Heart right ventricle (tissue), 16 donors: ENCODE measurements at regions not wholly inside any gene's neighbourhood (a gene's known extent, or its start where the extent isn't known, plus 50 kb on each side); places are given as distances from the start of the nearest gene placed in this dataset.
"Not testable (repeated sequence)": the region's sequence is repeated elsewhere in the genome, so short reads cannot be mapped to it uniquely, and the experiment has no call there.

Experiments
- ATAC-seq, 8 donors: fragments of 200-7000 bp; cut with Tn5 transposase; one replicate each; pipeline ENCODE4 v1.9.1; 2020; ENCODE audit warnings: mild to moderate bottlenecking in 8 of 8, moderate library complexity in 8 of 8, moderate number of reproducible peaks in 1 of 8
- DNase-seq, 2 donors: peaks; one replicate each; pipeline ENCODE4 v3.0.0-alpha.2; 2020
- H3K27ac ChIP-seq, 10 donors: fragments of 200-600 bp; sonication (generic) in 2 of 10; one replicate each; pipeline versions ENCODE4 v1.5.0 to v1.8.0; 2020 to 2022; ENCODE audit warnings: mild to moderate bottlenecking in 3 of 10
- H3K27me3 ChIP-seq, 7 donors: fragments of 200-600 bp; one replicate each; pipeline ENCODE4 v1.8.0; 2021 to 2022; ENCODE audit warnings: mild to moderate bottlenecking in 2 of 7
- H3K36me3 ChIP-seq, 9 donors: fragments of 200-600 bp; sonication (generic) in 1 of 9; one replicate each; pipeline versions ENCODE4 v1.5.0 to v1.8.0; 2020 to 2022; ENCODE audit warnings: mild to moderate bottlenecking in 2 of 9
- H3K4me1 ChIP-seq, 9 donors: fragments of 200-600 bp; sonication (generic) in 1 of 9; one replicate each; pipeline versions ENCODE4 v1.5.0 to v1.8.0; 2020 to 2022; ENCODE audit warnings: mild to moderate bottlenecking in 4 of 9
- H3K4me3 ChIP-seq, 10 donors: fragments of 200-600 bp; sonication (generic) in 2 of 10; one replicate each; pipeline versions ENCODE4 v1.5.0 to v1.8.0; 2020 to 2022; ENCODE audit warnings: mild to moderate bottlenecking in 7 of 10, moderate library complexity in 2 of 10
- H3K9me3 ChIP-seq, 11 donors: fragments of 200-600 bp in 10 of 11; sonication (generic) in 2 of 11; one replicate each; pipeline versions ENCODE4 v1.5.0 to v1.8.0; 2013 to 2022; ENCODE audit warnings: mild to moderate bottlenecking in 2 of 11, control low read depth in 1 of 11, moderate library complexity in 1 of 11
- WGBS, 2 donors: extraction: QIAGEN DNeasy Blood & Tissue Kit; methylation state at CpG; one replicate each; pipeline ENCODE4 v1.1.7; 2013; ENCODE audit warnings: inconsistent platforms in 1 of 2; 5-methylcytosine and 5-hydroxymethylcytosine counted together
- intact Hi-C, 10 donors: fragments of 100-400 bp; cut with DNase I; formaldehyde crosslinking; loops; one replicate each; pipeline versions ENCODE4 v1.11.1 to v1.14.2; 2022
- TF ChIP-seq, protein P1 (sequence below), 9 donors: fragments of 200-600 bp; sonication (generic) in 2 of 9; IDR thresholded peaks; one replicate each; pipeline versions ENCODE4 v1.5.0 to v1.8.0; 2021 to 2022; ENCODE audit warnings: antibody characterized with exemption in 9 of 9, mild to moderate bottlenecking in 5 of 9, moderate library complexity in 1 of 9
- donor health status: Arrhythmogenic right ventricular cardiomyopathy.
- donor health status: ischemic (EF 13 %, LVEDD 7.1; RV severe dilation, severe dysfunction).
- donor health status: healthy with polysubstance abuse.
- donor health status: DM: no; HTN: yes; CAD: no.
- donor health status: DM: no; HTN: no; CAD: no.
- donor health status: ischemic (EF 25% LVEDD 6.9; RV normal size, moderate dysfunction).
- donor health status: ischemic (EF 25% LVEDD 5.7; RV mildly dilated, moderate dysfunction).
- donor health status: healthy.
- donor health status: DM: yes; HTN: yes; CAD: no.
- donor health status: Ischemic cardiomyopathy.
- donor health status: ischemic (EF 35%, LVEDD 5.7; RV mildly dilated, moderate dysfunction).
- donor health status: nonischemic (EF 11% LVEDD 7.7; RV severe dilation, severe dysfunction).
- donor health status: DM: yes; HTN: yes; CAD: no.
- donor health status: PGD.
- donor health status: ischemic (EF 29% LVEDD 5.4; RV normal size, mild dysfunction).
- donor health status: nonischemic (EF 23%, LVEDD 6.1; RV moderate dilation, normal function).

DNA sequence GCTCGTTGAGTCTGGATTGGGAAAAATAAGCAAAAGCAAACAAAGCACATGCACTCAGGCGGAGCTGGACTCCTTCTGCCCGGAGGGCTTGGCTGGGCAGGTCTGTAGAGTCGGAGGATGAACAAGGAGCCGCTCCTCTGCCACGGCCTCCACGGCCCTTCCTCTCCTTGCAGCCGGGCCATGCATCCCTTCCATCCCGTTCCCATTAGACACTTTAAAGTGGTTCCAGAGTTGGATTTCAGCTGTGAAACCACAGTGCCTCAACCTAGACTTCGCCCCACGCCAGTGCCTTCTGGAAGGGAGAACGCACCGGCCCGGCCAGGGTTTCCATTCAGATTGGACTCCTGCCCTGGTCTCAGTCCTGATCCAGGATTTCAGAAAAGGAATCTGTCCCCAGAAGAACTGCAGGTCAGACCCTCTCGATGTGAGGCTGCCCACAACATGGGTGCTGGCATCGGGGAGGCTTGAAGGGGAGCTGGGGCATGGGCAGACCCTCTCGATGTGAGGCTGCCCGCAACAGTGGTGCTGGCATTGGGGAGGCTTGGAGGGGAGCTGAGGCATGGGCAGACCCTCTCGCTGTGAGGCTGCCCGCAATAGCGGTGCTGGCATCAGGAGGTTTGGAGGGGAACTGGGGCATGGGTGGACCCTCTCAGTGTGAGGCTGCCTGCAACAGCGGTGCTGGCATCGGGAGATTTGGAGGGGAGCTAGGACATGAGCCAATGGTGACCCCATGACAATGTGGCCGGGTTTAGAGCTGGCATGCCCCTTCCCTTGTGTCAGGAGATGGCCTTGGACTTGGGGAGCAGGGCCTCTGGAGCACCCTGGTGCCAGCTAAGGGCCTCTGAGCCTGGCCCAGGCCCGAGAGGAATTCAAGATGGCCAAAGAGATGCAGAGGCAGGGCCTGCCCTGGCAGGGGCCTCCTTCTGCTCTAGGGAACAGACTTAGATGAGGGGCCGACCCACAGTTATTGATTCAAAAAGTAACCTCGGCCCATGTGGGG is 304.5 kb downstream of the NDUFA10 start:
- intact Hi-C loops: no loop called here
- no peak for ATAC-seq

DNA sequence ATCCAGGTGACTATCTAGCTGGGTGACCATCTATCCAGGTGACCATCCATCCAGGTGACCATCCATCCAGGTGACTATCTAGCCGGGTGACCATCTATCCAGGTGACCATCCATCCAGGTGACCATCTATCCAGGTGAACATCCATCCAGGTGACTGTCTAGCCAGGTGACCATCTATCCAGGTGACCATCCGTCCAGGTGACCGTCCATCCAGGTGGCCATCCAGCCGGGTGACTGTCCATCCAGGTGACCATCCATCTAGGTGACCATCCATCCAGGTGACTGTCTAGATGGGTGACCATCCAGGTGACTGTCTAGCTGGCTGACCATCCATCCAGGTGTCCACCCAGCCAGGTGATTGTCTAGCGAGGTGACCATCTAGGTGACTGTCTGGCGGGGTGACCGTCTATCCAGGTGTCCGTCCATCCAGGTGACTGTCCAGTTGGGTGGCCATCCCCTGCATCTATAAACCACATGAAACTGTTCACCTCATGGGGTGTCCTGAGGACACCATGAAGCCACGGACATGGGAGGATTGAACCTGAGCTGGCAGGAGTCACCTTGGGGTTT is 305.3 kb downstream of the NDUFA10 start:
- TF ChIP-seq, protein P1, sequence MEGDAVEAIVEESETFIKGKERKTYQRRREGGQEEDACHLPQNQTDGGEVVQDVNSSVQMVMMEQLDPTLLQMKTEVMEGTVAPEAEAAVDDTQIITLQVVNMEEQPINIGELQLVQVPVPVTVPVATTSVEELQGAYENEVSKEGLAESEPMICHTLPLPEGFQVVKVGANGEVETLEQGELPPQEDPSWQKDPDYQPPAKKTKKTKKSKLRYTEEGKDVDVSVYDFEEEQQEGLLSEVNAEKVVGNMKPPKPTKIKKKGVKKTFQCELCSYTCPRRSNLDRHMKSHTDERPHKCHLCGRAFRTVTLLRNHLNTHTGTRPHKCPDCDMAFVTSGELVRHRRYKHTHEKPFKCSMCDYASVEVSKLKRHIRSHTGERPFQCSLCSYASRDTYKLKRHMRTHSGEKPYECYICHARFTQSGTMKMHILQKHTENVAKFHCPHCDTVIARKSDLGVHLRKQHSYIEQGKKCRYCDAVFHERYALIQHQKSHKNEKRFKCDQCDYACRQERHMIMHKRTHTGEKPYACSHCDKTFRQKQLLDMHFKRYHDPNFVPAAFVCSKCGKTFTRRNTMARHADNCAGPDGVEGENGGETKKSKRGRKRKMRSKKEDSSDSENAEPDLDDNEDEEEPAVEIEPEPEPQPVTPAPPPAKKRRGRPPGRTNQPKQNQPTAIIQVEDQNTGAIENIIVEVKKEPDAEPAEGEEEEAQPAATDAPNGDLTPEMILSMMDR (IDR thresholded peaks at IDR 0.05): no peak
- WGBS, 2 donors: 93 to 96% methylated on average over 9 of the region's 9 CpGs
- ATAC-seq (no peak), DNase-seq (no peak)
- H3K27me3 ChIP-seq: peaks cover 0 to 13% (median 0%) of the 10 kb centered on the region in 7 donors
- H3K27ac ChIP-seq: no peak overlapping the region
- H3K4me1 ChIP-seq: peaks cover 0 to 8% (median 0%) of the 10 kb centered on the region in 9 donors
- H3K4me3 ChIP-seq: no peak overlapping the region
- H3K36me3 ChIP-seq: no peaks in the 10 kb centered on the region
- H3K9me3 ChIP-seq: peaks cover 0 to 2% (median 0%) of the 10 kb centered on the region in 11 donors
- intact Hi-C loops: no loop called here

More for the DNA sequence above, 304.5 kb downstream of the NDUFA10 start:
- no peaks in the 10 kb centered on the region for H3K9me3 ChIP-seq
- no peak overlapping the region for H3K27ac ChIP-seq
- 87 to 89% methylated on average over 27 of the region's 27 CpGs for WGBS, 2 donors
- DNase-seq: no peak
- peaks cover 0 to 20% (median 0%) of the 10 kb centered on the region in 7 donors for H3K27me3 ChIP-seq
- H3K4me3 ChIP-seq: no peak overlapping the region
- peaks cover 0 to 8% (median 0%) of the 10 kb centered on the region in 9 donors for H3K4me1 ChIP-seq
- no peaks in the 10 kb centered on the region for H3K36me3 ChIP-seq
- TF ChIP-seq, protein P1 (IDR thresholded peaks at IDR 0.05): no peak

DNA sequence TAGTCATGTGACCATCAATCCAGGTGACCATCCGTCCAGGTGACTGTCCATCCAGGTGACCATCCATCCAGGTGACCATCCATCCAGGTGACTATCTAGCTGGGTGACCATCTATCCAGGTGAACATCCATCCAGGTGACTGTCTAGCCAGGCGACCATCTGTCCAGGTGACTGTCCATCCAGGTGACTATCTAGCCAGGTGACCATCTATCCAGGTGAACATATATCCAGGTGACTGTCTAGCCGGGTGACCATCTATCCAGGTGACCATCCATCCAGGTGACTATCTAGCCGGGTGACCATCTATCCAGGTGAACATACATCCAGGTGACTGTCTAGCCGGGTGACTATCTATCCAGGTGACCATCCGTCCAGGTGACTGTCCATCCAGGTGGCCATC is 306.2 kb downstream of the NDUFA10 start:
- ATAC-seq, intact Hi-C loops, DNase-seq, H3K27ac ChIP-seq, H3K36me3 ChIP-seq, H3K4me3 ChIP-seq, H3K4me1 ChIP-seq: not testable (repeated sequence)
- WGBS, 2 donors: 89 to 94% methylated on average over 6 of the region's 6 CpGs
- peaks cover 0 to 12% (median 0%) of the 10 kb centered on the region in 7 donors for H3K27me3 ChIP-seq
- H3K9me3 ChIP-seq: peaks cover 0 to 11% (median 3%) of the 10 kb centered on the region in 11 donors

- no peak overlapping the region for H3K27ac ChIP-seq
- H3K4me1 ChIP-seq: peaks cover 0 to 8% (median 0%) of the 10 kb centered on the region in 9 donors
- no peak for ATAC-seq
- H3K9me3 ChIP-seq: peaks cover 0 to 23% (median 9%) of the 10 kb centered on the region in 11 donors
- 90 to 93% methylated on average over 22 of the region's 22 CpGs for WGBS, 2 donors
- TF ChIP-seq, protein P1 (IDR thresholded peaks at IDR 0.05): no peak
- no peak for DNase-seq
- H3K4me3 ChIP-seq: no peak overlapping the region
- no peaks in the 10 kb centered on the region for H3K36me3 ChIP-seq
- intact Hi-C loops: no loop called here
- peaks cover 0 to 12% (median 0%) of the 10 kb centered on the region in 7 donors for H3K27me3 ChIP-seq
Observed at GRCh38 chr2:239717706-239718105, 307.4 kb downstream of the NDUFA10 start.
